ENCODE measurements at regions not wholly inside any gene's neighbourhood (a gene's known extent, or its start where the extent isn't known, plus 50 kb on each side); places are given as distances from the start of the nearest gene placed in this dataset.

GRCh38 chrX:128250621-128251020 lies 198.4 kb upstream of the ACTRT1 start:
- no peak for DNase-seq

- DNase-seq: no peak
Measured at GRCh38 chrX:128216364-128216763, 164.2 kb upstream of the ACTRT1 start.

GRCh38 chrX:128165884-128166408 lies 113.7 kb upstream of the ACTRT1 start:
- DNase-seq: no peak

- DNase-seq: no peak
Measured at GRCh38 chrX:128156204-128156603, 104.0 kb upstream of the ACTRT1 start.

GRCh38 chrX:128142745-128143144 lies 90.5 kb upstream of the ACTRT1 start:
- DNase-seq: no peak

GRCh38 chrX:128106630-128107029 lies 54.4 kb upstream of the ACTRT1 start:
- DNase-seq: peak; percentile 3 to 44

GRCh38 chrX:128105659-128106058 lies 53.5 kb upstream of the ACTRT1 start:
- no peak for DNase-seq
